Left lung (tissue), 4 donors: ENCODE measurements at regions not wholly inside any gene's neighbourhood (a gene's known extent, or its start where the extent isn't known, plus 50 kb on each side); places are given as distances from the start of the nearest gene placed in this dataset.
A peak's percentile ranks its signal among the peaks of the same experiment; 100 is the strongest.
"Not testable (repeated sequence)": the region's sequence is repeated elsewhere in the genome, so short reads cannot be mapped to it uniquely, and the experiment has no call there.

ENCODE experiments used
- ATAC-seq: fragments of 200-7000 bp; cut with Tn5 transposase; one replicate; pipeline ENCODE4 v1.9.1; 2020; ENCODE audit warnings: moderate library complexity
- DNase-seq, 4 donors: peaks; one replicate each; pipeline ENCODE4 v3.0.0-alpha.2; 2013 to 2020
- H3K27ac ChIP-seq, 2 donors: fragments of 200-600 bp; sonication (generic) in 1 of 2; one replicate each; pipeline versions ENCODE4 v1.5.0 to v1.8.0; 2020 to 2021
- H3K27me3 ChIP-seq, 2 donors: fragments of 200-600 bp; sonication (generic) in 1 of 2; one replicate each; pipeline versions ENCODE4 v1.5.0 to v1.8.0; 2020 to 2021
- H3K36me3 ChIP-seq, 2 donors: fragments of 200-600 bp; sonication (generic) in 1 of 2; one replicate each; pipeline versions ENCODE4 v1.5.0 to v1.8.0; 2020 to 2021
- H3K4me1 ChIP-seq, 2 donors: fragments of 200-600 bp; one replicate each; pipeline ENCODE4 v1.8.0; 2021
- H3K4me3 ChIP-seq, 2 donors: fragments of 200-600 bp; sonication (generic) in 1 of 2; one replicate each; pipeline versions ENCODE4 v1.5.0 to v1.8.0; 2020 to 2021; ENCODE audit warnings: mild to moderate bottlenecking in 1 of 2
- H3K9me3 ChIP-seq, 2 donors: fragments of 200-600 bp; sonication (generic) in 1 of 2; one replicate each; pipeline versions ENCODE4 v1.5.0 to v1.8.0; 2020 to 2021
- CTCF ChIP-seq, 2 donors: fragments of 200-600 bp; sonication (generic) in 1 of 2; IDR thresholded peaks; one replicate each; pipeline versions ENCODE4 v1.5.0 to v1.8.0; 2021; ENCODE audit warnings: antibody characterized with exemption in 2 of 2
- intact Hi-C, 2 donors: fragments of 100-400 bp; cut with DNase I; formaldehyde crosslinking; loops; one replicate each; pipeline versions ENCODE4 v1.11.2 to v1.14.2; 2022
- donor health status: DM: no; HTN: yes; CAD: no.
- donor health status: DM: no; HTN: no; CAD: no.

DNA sequence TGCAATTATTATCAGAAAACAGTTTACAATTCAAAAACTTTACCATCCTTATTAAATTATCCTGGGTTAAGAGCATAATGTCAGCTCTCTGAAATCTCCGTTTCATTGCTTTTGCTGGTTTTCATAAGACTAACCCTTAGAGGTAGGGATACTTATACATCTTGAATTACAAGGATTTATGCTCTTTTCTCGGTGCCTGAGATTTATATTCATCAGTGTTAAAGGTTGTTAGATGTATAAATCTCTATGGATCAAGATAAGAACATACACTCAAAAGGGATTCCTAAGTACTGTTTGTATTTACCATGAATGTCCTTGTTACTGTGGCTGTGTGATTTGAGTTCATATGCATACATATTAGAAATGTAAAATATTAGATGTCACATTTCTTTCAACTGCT lies 684.7 kb downstream of the EFNA5 start:
- ATAC-seq (no peak), DNase-seq (no peak)
- Histone ChIP-seq H3K4me3 (no peak overlapping the region), H3K27me3 (no peaks in the 10 kb centered on the region), H3K4me1 (no peaks in the 10 kb centered on the region), H3K9me3 (no peaks in the 10 kb centered on the region), H3K27ac (no peak overlapping the region), H3K36me3 (no peaks in the 10 kb centered on the region)
- intact Hi-C loops, result no loop called here
- no peak for TF ChIP-seq CTCF (IDR thresholded peaks at IDR 0.05)

DNA sequence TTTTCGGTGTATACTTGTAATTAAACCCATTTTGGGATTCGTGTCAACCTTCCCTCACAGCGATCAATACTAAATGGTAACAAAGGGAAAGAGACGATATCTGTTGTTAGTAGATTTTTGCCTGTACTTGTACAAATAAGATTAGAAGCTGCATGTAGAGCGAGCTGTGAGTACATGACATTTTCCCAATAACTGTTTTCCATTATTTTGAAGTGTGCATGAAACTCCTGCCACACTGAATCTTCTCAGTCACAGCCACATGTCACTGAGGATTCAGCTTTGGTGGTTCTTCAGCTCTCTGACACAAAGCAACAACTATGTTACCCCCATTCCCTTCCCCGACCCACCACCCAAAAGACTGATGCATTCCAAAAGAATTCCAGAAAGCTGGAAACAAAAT lies 685.6 kb downstream of the EFNA5 start:
- no peak for TF ChIP-seq CTCF (IDR thresholded peaks at IDR 0.05)
- no peak overlapping the region for H3K4me3 ChIP-seq
- no peaks in the 10 kb centered on the region for H3K4me1 ChIP-seq
- intact Hi-C loops, result no loop called here
- no peak overlapping the region for H3K27ac ChIP-seq
- H3K36me3 ChIP-seq, result no peaks in the 10 kb centered on the region
- H3K9me3 ChIP-seq, result no peaks in the 10 kb centered on the region
- H3K27me3 ChIP-seq, result no peaks in the 10 kb centered on the region
- ATAC-seq (no peak), DNase-seq (no peak)

DNA sequence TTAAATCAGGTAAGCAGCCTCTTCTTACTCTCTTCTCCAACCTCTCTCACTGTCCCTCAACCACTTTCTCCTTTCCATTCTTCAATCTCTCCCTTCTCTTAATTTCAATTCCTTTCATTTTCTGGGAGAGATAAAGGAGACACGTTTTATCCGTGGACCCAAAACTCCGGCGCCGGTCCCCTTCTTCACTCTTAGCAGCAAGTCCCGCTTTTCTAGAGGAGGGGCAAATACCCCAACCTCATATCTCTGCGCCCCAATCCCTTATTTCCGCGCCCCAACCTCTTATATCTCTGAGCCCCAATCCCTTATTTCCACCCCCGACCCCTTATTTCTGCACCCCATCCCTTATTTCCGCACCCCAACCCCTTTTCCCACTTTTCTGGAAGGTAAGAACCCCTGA lies 691.6 kb downstream of the EFNA5 start:
- H3K36me3 ChIP-seq, H3K4me1 ChIP-seq, H3K9me3 ChIP-seq, intact Hi-C loops, H3K4me3 ChIP-seq, H3K27ac ChIP-seq, ATAC-seq, H3K27me3 ChIP-seq: not testable (repeated sequence)
- DNase-seq, result peak in 1 of 4 donors; percentile 34

GRCh38 chr5:106978582-106979165 lies 692.1 kb downstream of the EFNA5 start:
- H3K4me1 ChIP-seq, intact Hi-C loops, H3K4me3 ChIP-seq, H3K9me3 ChIP-seq, H3K36me3 ChIP-seq, H3K27me3 ChIP-seq, H3K27ac ChIP-seq, ATAC-seq: not testable (repeated sequence)
- peak in 1 of 4 donors; percentile 21 for DNase-seq

DNA sequence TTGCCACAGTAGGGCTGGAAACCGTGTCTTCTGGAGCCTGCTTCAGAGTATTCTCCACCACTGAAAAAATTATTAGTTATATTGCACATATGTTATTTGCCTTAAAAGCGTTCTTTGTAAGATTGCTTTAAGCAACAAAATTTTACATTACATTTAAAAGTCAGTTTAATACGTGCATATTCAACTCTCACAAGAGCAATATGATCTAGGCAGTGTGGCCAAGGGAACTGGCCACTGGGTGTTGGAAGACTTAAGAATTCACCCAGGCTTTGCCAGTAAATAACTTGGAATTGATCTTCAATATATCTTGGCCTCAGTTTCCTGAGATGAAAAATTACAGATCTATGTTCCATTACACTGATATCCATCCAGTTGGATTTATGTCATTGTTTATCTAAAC lies 694.4 kb downstream of the EFNA5 start:
- Histone ChIP-seq H3K36me3 (no peaks in the 10 kb centered on the region), H3K4me3 (no peak overlapping the region), H3K27me3 (no peaks in the 10 kb centered on the region), H3K9me3 (no peaks in the 10 kb centered on the region), H3K4me1 (no peaks in the 10 kb centered on the region), H3K27ac (no peak overlapping the region)
- TF ChIP-seq CTCF (IDR thresholded peaks at IDR 0.05), result no peak
- ATAC-seq (no peak), DNase-seq (no peak)
- intact Hi-C loops, result no loop called here

DNA sequence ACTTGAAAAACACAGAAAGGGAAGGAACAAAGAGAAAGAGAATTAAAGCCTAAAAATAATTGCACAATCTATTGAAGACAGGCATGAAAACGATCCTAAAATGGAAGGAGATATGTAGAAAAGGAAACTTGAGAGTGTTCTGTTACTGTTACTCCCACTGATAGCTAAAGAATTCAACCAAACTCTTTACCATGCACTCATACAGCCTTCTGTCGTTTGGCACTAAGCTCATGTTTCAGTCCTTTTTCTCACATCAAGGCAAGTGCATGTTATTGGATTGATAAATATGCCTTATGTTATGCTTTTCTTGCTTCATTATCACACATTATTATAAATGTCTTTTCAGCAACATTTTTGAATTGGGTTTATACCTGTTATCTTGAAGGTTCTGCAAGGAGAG lies 696.5 kb downstream of the EFNA5 start:
- Histone ChIP-seq H3K9me3 (no peaks in the 10 kb centered on the region), H3K36me3 (no peaks in the 10 kb centered on the region), H3K27me3 (no peaks in the 10 kb centered on the region), H3K4me3 (no peak overlapping the region), H3K27ac (no peak overlapping the region), H3K4me1 (no peaks in the 10 kb centered on the region)
- ATAC-seq (no peak), DNase-seq (no peak)
- intact Hi-C loops, result no loop called here
- no peak for TF ChIP-seq CTCF (IDR thresholded peaks at IDR 0.05)
